GM21619 (cell line): ENCODE measurements at regions not wholly inside any gene's neighbourhood (a gene's known extent, or its start where the extent isn't known, plus 50 kb on each side); places are given as distances from the start of the nearest gene placed in this dataset.

Experiments used
- ATAC-seq: cut with Tn5 transposase; IDR thresholded peaks from one replicate; pipeline ENCODE4 v1.9.1; 2021; ENCODE audit not compliant: unreplicated experiment

DNA sequence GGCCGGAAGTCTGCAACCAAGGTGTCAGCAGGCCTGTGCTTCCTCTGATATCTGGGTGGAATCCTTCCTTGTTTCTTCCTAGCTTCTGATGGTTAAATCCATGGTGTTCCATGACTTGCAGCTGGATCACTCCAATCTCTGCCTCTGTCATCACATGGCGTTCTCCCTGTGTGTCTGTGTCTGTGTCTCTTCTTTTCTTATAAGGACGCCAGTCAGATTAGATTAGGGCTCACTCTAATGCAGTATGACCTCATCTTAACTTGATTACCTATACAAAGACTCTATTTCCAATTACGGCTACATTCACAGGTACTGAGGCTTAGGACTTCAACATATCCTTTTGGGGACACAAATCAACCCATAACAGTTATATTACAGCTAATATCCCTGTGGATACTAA lies 70.3 kb upstream of the FAM3C start:
- no peak for ATAC-seq

DNA sequence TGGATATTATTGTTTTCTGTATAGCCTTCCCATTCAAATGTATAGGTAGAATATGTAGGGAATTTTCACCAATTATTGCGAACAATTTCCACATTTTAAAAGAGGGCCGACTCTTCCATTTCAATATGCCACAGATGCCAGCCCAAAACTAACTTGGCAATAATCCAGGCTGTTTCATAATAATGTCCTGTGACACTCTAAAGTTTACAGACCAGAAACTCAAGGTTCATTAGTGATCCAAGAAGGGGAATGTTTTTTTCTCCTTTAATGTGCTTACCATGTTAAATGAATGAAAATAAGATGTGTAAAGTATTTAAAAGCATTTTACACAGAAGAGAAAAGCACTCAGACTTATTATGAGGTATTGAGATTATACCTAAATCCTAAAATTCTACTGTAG lies 63.0 kb upstream of the FAM3C start:
- ATAC-seq, result no peak

DNA sequence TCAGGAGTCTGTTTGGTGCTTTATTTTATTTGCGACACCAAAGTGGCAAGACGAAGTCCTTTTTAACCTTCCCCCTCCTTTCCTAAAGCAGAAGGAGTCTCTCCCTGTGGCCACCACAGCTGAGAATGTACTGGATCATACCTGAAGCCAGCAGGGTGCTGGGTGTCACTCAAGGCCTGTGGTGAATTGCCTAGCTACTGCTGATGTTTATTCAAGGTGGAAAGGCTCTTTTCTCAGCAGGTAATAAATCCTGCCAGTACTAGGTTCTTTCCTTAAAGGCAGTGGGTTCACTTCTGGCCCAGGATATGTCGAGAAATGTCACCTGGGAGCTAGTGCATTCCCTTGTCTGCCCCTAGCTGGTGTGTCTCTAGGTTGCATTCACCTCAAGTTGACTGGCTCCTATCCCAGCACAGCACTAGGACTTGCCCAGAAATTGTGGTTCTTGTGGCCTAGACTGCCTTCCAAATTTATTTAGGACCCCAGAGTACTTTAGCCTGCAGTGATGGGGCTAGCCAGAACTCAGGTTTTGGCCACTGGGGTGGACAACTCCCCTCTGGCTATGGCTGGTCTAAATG lies 60.8 kb upstream of the FAM3C start:
- ATAC-seq, result no peak

DNA sequence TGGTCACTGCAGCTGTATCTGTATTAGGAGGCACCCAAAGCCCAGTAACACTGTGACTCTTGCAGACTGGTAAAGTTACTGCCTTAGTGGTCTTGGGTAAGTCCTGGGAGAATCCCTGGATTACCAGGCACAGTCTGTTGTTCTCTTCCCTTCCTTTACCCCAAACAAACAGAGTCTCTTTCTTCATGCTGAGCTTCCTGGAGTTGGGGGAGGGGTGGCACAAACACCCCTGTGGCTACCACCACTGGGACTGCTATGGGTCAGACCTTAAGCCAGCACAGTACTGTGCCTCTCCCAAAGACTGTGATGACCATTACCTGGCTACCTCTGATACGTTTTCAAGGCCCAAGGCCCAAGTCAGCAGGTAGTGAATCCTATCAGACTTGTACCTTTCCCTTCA lies 59.9 kb upstream of the FAM3C start:
- ATAC-seq, result no peak

DNA sequence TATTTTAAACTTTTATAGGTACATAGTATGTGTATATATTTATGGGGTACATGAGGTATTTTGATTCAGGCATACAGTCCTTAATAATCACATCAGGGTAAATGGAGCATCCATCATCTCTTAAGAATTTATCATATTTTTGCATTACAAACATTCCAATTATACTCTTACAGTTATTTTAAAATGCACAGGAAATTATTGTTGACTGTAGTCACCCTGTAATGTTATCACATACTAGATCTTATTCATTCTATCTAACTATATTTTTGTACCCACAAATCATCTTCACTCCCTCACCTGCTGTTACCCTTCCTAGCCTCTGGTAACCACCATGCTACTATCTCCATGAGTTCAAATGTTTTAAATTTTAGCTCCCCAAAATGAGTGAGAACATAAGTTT lies 56.3 kb upstream of the FAM3C start:
- ATAC-seq, result no peak

DNA sequence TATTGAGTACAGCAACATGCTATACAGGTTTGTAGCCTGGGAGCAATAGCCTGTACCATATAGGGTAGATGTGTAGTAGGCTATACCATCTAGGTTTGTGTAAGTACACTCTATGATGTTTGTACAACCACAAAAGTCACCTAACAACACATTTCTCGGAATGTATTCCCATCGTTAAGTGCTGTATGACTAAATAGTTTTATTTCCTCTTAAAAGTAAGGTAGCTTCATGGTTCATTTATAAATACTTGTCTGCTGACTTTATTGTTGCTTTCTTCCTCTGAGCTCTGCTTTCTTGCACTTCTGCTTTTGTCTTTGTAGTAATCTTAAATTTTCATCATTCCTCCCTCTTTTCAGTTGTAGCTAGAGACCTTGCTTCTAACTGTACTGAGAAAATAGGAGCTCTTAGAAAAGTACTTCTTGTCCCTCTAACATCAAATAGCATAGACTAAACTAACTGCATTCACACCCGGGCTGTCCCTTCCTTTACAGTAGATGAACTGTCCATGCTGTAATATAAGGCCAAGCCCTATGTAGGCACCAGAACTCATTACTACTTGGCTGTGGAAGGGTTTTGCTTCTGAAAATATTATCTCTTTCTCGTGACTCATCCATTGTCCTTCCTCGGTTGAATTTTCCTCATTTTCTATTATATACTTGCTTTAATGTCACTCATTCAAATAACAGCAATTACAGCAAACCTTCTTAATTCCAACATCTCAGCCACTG lies 55.4 kb upstream of the FAM3C start:
- no peak for ATAC-seq

DNA sequence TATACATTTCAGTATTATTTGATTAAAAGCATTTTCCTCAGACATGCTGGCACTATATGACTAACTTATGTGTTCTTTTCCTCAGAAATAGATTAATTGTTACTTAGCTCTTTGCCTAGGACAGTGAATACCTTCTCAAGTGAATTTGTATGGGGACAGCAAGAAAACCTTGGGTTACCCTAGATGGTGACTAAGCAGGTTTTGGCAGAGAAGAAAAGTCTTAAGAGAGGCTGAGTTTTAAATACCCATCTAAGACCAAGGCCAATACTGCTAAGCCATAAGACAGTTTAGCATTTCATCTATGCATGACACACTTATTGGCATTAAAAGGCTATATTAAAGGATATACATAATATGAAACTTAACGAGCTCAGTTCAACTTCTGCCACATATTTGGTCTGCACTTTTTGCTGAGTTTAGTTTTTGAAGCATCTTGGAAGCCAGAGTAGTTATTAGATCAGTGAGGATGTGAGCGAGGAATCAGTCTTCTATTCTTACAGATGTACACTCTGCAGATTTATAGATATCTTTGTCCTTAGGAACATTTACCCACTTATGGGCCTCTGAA lies 54.6 kb upstream of the FAM3C start:
- no peak for ATAC-seq

DNA sequence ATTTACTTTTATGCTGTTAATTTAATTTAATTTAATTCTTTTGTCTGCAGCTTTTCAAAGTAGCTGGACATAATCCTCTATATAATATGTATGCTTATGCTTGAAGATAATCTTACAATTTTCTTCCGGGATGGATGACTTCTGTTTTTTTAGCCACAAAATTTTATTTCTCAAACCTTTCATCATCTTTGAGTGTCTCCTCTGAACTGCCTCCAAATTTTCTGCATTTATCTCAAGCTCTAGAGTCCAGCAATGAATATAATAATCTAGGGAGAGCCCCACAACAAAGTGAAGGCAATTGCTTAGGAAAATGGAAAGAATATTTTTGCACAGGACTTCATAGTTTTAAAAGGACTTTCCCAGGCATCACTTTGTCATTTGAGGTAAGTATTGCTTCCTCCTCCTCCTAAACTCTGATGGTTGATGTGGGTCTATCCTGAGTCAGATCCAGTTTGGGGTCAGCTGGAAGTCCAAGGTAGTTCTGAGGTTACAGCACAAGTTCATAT lies 53.7 kb upstream of the FAM3C start:
- no peak for ATAC-seq

DNA sequence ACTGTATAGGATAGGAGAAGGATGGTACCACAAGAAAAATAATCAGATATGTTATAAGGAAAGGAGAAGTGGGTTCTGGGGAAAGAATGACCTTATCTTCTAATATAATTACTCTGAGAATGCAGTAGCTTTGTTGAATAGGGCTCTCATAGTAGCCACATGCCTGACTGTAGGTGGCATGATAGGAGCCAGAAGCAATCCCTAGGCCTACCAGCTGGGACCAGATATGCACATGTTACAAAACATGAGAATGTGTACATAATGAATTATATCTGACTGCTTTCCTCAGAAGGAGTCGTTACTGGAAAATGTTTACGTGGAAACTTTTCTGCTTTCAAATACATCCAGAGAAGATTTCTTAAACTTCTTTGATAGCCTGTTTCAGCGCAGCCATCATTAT lies 53.2 kb upstream of the FAM3C start:
- ATAC-seq, result no peak

DNA sequence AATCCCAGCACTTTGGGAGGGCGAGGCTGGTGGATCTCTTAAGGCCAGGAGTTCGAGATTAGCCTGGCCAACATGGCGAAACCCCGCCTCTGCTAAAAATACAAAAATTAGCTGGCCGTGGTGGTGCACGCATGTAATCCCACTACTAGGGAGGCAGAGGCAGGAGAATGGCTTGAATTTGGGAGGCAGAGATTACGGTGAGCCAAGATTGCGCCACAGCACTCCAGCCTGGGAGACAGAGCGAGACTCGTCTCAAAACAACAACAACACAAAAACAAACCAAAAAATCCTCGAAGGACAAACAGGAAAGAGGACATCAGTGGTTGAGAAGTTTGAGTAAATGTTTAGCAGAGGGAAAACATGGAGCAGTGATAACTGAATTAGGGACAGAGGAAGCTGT lies 52.3 kb upstream of the FAM3C start:
- ATAC-seq, result no peak

DNA sequence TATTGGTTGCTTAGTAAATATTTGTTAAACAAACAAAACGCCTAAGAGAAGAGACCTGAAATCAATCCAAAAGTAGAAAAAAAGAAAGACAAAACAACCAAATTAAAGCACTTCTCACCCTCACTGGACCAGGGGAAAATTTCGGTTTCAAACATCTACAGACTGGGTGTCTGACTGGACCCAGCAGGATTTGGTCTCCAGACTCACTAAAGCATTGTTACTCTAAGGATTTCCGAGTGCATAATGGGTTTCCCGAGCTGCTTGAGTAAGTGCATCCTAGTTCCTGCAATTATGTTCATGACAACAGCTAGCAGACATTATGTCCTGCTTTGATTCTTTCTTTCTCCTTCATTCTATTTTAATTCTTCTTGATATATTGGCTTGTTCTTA lies 51.8 kb upstream of the FAM3C start:
- no peak for ATAC-seq

DNA sequence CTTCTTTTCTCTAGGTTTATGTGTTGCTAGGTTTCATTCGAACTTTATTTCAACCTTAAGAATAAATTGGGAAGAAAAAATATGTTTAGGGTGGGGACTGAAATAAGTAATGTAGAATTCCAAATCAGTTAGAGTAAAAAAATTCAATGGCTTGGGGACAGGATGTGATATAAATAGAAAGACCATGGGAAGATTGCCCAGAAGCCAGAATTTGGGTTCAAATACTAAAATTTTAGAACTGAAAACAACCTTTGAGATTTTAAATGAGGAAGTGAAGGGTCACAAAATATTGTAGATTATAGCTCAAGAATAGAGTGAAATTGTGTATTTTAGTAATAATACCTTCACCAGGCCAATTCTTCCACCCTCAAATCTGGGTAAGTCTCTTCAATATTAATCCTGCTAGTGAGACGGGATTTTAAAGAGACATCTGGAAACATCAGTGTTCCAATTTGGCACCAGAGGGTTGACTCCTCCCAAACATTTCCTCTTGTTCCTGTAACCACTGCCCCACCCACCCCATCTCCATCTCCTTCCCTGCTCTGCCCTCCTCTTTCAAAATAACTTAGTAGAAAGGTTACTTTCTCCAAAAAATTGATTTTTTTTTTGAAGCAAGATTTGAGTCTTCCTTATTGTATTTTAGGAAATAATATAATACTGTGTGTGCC lies 51.3 kb upstream of the FAM3C start:
- ATAC-seq, result no peak

DNA sequence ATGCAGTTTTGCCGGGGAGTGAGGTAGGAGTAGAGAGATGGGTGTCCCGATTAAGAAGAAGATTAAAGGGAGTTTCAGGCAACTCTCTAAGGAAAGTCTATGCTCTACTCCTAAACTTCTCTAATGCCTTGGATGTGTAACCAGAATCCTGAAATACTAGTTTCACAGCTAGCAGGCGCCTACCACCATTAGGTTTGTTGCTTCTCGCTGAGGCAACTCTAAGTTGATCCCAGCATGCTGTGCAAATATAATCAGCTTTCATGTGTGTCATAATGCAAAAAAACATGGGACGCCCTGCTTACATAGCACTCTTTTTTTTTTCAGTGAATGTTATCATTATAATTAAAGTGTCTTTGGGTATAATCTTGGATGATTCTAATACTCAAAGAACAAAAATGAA lies 50.4 kb upstream of the FAM3C start:
- ATAC-seq, result no peak
